Kidney epithelial cell (primary cell): ENCODE measurements at regions not wholly inside any gene's neighbourhood (a gene's known extent, or its start where the extent isn't known, plus 50 kb on each side); places are given as distances from the start of the nearest gene placed in this dataset.

ENCODE experiments used
- DNase-seq: peaks from one replicate; pipeline ENCODE4 v3.0.0-alpha.2; 2010; ENCODE audit warnings: low read depth
- H3K27me3 ChIP-seq: 2 replicates; pipeline ENCODE4 v1.6.0; 2011; ENCODE audit warnings: low read length; ENCODE audit not compliant: control insufficient read depth, insufficient read depth
- H3K36me3 ChIP-seq: 2 replicates; pipeline ENCODE4 v1.5.1; 2011; ENCODE audit warnings: low read length; ENCODE audit not compliant: control insufficient read depth, insufficient read depth
- H3K4me3 ChIP-seq: 2 replicates; pipeline ENCODE4 v1.5.1; 2011; ENCODE audit warnings: low read depth, mild to moderate bottlenecking, control low read depth, low read length
- CTCF ChIP-seq: IDR thresholded peaks from 2 replicates; pipeline ENCODE4 v1.5.1; 2011; ENCODE audit warnings: mild to moderate bottlenecking, moderate library complexity, low read length, control low read depth, inconsistent platforms; ENCODE audit not compliant: insufficient read depth, poor library complexity, severe bottlenecking

GRCh38 chr14:66043921-66044320 is 442.2 kb upstream of the CCDC196 start:
- DNase-seq, result no peak
- TF ChIP-seq CTCF, result no peak
- Histone ChIP-seq H3K36me3 (no peaks in the 10 kb centered on the region), H3K27me3 (no peaks in the 10 kb centered on the region), H3K4me3 (no peak overlapping the region)

GRCh38 chr14:66045572-66046021 is 440.6 kb upstream of the CCDC196 start:
- Histone ChIP-seq H3K27me3 (no peaks in the 10 kb centered on the region), H3K36me3 (no peaks in the 10 kb centered on the region), H3K4me3 (no peak overlapping the region)
- no peak for DNase-seq
- no peak for TF ChIP-seq CTCF

GRCh38 chr14:66046035-66046434 is 440.1 kb upstream of the CCDC196 start:
- H3K4me3 ChIP-seq, result no peak overlapping the region
- TF ChIP-seq CTCF, result no peak
- no peaks in the 10 kb centered on the region for H3K27me3 ChIP-seq
- no peak for DNase-seq
- H3K36me3 ChIP-seq, result no peaks in the 10 kb centered on the region

GRCh38 chr14:66046591-66046990 is 439.6 kb upstream of the CCDC196 start:
- Histone ChIP-seq H3K36me3 (no peaks in the 10 kb centered on the region), H3K4me3 (no peak overlapping the region), H3K27me3 (no peaks in the 10 kb centered on the region)
- no peak for TF ChIP-seq CTCF
- DNase-seq, result no peak

GRCh38 chr14:66056268-66056907 is 429.8 kb upstream of the CCDC196 start:
- no peak for TF ChIP-seq CTCF
- H3K4me3 ChIP-seq, result no peak overlapping the region
- no peak for DNase-seq
- no peaks in the 10 kb centered on the region for H3K27me3 ChIP-seq
- H3K36me3 ChIP-seq, result no peaks in the 10 kb centered on the region

- no peak overlapping the region for H3K4me3 ChIP-seq
- H3K36me3 ChIP-seq, result no peaks in the 10 kb centered on the region
- no peak for DNase-seq
- no peaks in the 10 kb centered on the region for H3K27me3 ChIP-seq
- no peak for TF ChIP-seq CTCF
Observed at GRCh38 chr14:66056926-66057552, 429.1 kb upstream of the CCDC196 start.
